ENCODE measurements at regions not wholly inside any gene's neighbourhood (a gene's known extent, or its start where the extent isn't known, plus 50 kb on each side); places are given as distances from the start of the nearest gene placed in this dataset.

DNA sequence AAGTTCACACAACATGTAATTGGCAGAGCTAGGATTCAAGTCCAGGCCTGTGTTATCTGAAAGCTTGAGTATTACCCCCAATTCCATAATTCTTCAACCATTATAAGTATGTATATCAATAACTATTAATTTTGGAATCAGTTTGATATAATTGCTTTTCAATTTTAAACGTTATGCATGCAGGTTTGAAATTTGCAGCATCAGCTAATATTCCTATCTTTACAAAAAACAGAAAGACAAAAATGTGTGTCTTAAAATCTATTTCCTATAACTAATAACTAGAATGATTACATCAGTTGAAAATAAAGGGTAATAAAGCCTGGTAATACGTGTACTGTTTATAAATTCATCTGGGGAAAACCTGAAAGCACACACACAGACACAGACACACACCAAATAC is 543.3 kb upstream of the PKDCC start:
- TF ChIP-seq EP300 (IDR thresholded peaks at IDR 0.05) = no peak
- TF ChIP-seq, protein P1, sequence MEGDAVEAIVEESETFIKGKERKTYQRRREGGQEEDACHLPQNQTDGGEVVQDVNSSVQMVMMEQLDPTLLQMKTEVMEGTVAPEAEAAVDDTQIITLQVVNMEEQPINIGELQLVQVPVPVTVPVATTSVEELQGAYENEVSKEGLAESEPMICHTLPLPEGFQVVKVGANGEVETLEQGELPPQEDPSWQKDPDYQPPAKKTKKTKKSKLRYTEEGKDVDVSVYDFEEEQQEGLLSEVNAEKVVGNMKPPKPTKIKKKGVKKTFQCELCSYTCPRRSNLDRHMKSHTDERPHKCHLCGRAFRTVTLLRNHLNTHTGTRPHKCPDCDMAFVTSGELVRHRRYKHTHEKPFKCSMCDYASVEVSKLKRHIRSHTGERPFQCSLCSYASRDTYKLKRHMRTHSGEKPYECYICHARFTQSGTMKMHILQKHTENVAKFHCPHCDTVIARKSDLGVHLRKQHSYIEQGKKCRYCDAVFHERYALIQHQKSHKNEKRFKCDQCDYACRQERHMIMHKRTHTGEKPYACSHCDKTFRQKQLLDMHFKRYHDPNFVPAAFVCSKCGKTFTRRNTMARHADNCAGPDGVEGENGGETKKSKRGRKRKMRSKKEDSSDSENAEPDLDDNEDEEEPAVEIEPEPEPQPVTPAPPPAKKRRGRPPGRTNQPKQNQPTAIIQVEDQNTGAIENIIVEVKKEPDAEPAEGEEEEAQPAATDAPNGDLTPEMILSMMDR (IDR thresholded peaks at IDR 0.05) = no peak
- no peak for TF ChIP-seq POLR2AphosphoS5 (IDR thresholded peaks at IDR 0.05)
- TF ChIP-seq POLR2A (IDR thresholded peaks at IDR 0.05) = no peak

DNA sequence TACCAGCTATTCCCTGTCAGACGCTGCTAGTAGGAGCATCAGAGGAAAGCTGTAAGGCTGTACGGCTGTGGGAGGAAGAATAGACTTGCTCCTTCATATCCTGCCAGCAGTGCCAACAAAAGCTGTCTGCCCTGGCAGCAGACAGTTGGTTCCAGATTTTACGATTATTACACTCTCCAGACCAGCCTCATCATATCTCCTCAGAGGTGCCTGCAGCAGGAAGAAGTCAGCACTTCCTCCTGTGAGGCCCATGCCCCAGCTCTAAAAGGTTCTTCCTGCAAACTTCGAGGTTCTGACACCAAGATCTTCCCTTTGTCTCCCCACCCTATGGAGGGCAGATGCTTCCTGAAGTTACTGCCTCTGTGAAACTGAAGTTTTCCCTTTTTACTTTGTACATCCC is 537.7 kb upstream of the PKDCC start:
- Histone ChIP-seq H3K27ac (no peak overlapping the region), H3K4me1 (peaks cover 0 to 6% (median 0%) of the 10 kb centered on the region in 3 donors), H3K4me3 (no peak overlapping the region), H3K36me3 (no peaks in the 10 kb centered on the region), H3K9me3 (no peaks in the 10 kb centered on the region), H3K27me3 (no peaks in the 10 kb centered on the region)
- WGBS, 2 donors (ENCODE audit: low coverage in 1 of 2) = 8 to 56% methylated on average over 4 of the region's 4 CpGs
- TF ChIP-seq, protein P1 (IDR thresholded peaks at IDR 0.05) = no peak
- no peak for TF ChIP-seq POLR2A (IDR thresholded peaks at IDR 0.05)
- no peak for TF ChIP-seq EP300 (IDR thresholded peaks at IDR 0.05)
- TF ChIP-seq POLR2AphosphoS5 (IDR thresholded peaks at IDR 0.05) = no peak
- ATAC-seq = no peak

More for the DNA sequence above, 543.3 kb upstream of the PKDCC start:
- Histone ChIP-seq H3K36me3 (no peaks in the 10 kb centered on the region), H3K4me1 (no peaks in the 10 kb centered on the region), H3K27ac (no peak overlapping the region), H3K9me3 (peaks cover 0 to 3% (median 0%) of the 10 kb centered on the region in 3 donors), H3K27me3 (no peaks in the 10 kb centered on the region), H3K4me3 (no peak overlapping the region)
- no peak for ATAC-seq
- 75 to 96% methylated on average over 2 of the region's 2 CpGs for WGBS, 2 donors (ENCODE audit: low coverage in 1 of 2)

DNA sequence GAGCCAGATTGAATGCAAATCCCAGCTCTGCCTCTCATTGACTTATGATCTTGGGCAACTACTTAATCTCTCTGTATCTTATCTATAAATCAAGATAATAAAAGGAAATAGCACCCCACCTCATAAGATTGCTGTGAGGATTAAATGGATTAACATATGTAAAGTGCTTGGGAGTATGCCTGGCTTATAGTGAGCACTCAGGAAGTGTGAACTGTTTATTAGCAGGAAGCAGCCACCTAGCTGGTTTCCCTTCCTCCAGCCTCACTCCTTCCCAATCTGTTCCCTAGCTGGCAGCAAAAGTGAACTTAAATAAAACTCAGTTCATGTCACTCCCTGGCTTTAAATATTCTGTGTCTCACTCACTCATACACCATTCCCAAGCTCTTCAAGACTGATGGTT is 526.6 kb upstream of the PKDCC start:
- Histone ChIP-seq H3K27me3 (no peaks in the 10 kb centered on the region), H3K4me1 (no peaks in the 10 kb centered on the region), H3K27ac (no peak overlapping the region), H3K4me3 (no peak overlapping the region), H3K9me3 (no peaks in the 10 kb centered on the region), H3K36me3 (no peaks in the 10 kb centered on the region)
- ATAC-seq = no peak
- no peak for TF ChIP-seq POLR2A (IDR thresholded peaks at IDR 0.05)
- TF ChIP-seq EP300 (IDR thresholded peaks at IDR 0.05) = no peak
- TF ChIP-seq, protein P1 (IDR thresholded peaks at IDR 0.05) = no peak

DNA sequence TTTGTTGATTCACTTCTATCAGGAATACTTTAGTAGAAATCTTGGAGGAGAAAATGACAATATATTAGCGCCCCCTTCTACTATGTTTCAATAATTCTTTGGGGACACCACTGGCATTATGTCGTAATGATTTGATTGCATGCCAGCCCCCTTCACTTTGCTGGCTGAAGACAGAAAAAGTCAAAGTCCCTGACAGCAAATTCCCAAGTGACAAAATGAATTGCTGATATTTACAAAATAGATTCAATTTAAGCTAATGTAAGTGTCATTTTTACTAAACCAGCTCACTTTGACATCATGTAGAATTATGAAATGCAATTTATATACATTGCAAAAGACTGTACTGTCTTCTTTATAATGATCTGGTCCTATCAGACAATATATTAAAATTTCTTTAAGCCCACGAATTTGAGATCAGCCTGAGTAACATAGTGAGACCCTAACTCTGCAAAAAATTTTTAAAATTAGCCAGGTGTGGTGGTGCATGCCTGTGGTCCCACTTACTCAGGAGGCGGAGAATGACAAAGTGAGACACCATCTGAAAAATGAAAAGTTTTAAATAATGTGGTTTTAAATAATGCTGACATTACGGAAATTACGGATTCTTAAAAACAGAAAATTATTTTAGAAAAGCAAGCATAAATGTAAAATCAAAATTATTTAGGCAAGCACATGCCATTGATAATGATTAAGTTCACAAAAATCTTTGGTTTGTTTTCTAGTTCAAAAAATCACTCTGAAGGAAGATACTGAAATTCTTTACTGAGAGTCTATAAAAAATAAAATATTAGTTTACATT is 520.1 kb upstream of the PKDCC start:
- TF ChIP-seq POLR2A (IDR thresholded peaks at IDR 0.05) (no peak), EP300 (IDR thresholded peaks at IDR 0.05) (no peak), POLR2AphosphoS5 (IDR thresholded peaks at IDR 0.05) (no peak)
- TF ChIP-seq, protein P1 (IDR thresholded peaks at IDR 0.05) = no peak
- Histone ChIP-seq H3K4me3 (no peak overlapping the region), H3K27me3 (no peaks in the 10 kb centered on the region), H3K36me3 (no peaks in the 10 kb centered on the region), H3K9me3 (no peaks in the 10 kb centered on the region), H3K4me1 (no peaks in the 10 kb centered on the region), H3K27ac (no peak overlapping the region)
- WGBS, 2 donors (ENCODE audit: low coverage in 1 of 2) = 89 to 92% methylated on average over 6 of the region's 6 CpGs
- ATAC-seq = no peak

DNA sequence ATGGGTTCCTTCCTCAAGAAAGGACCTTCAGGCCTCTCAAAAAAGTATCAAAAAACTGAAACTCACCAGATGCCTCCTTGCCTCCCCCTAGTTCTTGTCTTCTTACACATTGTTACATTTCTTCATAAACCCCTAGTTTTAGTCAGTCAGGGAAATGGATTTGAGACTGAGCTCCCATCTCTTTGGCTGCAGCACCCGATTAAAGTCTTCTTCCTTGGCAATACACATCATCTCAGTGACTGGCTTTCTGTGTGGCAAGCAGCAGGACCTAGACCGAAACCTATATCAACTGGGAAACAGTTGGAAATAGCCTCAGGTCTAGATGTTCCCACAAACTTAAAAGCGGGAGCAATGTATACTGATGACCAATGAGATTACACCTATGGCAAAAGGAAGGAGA is 512.2 kb upstream of the PKDCC start:
- no peak for ATAC-seq
- Histone ChIP-seq H3K36me3 (no peaks in the 10 kb centered on the region), H3K4me1 (peaks cover 0 to 7% (median 0%) of the 10 kb centered on the region in 3 donors), H3K27ac (no peak overlapping the region), H3K27me3 (no peaks in the 10 kb centered on the region), H3K9me3 (no peaks in the 10 kb centered on the region), H3K4me3 (no peak overlapping the region)
- 97 to 100% methylated on average over 1 to 3 of the region's 3 CpGs for WGBS, 2 donors (ENCODE audit: low coverage in 1 of 2)
- no peak for TF ChIP-seq POLR2A (IDR thresholded peaks at IDR 0.05)
- TF ChIP-seq POLR2AphosphoS5 (IDR thresholded peaks at IDR 0.05) = no peak
- no peak for TF ChIP-seq EP300 (IDR thresholded peaks at IDR 0.05)
- TF ChIP-seq, protein P1 (IDR thresholded peaks at IDR 0.05) = no peak
